Brain microvascular endothelial cell (primary cell): ENCODE measurements at regions not wholly inside any gene's neighbourhood (a gene's known extent, or its start where the extent isn't known, plus 50 kb on each side); places are given as distances from the start of the nearest gene placed in this dataset.

Source experiments
- DNase-seq: peaks from one replicate; pipeline ENCODE4 v3.0.0-alpha.2; 2020
- H3K27ac ChIP-seq: fragments of 250-450 bp; sonication (Bioruptor Pico); 2 replicates; pipeline ENCODE4 v1.5.1; 2020; ENCODE audit warnings: mild to moderate bottlenecking, moderate library complexity
- H3K27me3 ChIP-seq: fragments of 250-450 bp; sonication (Bioruptor Pico); replicated peaks from 2 replicates; pipeline ENCODE4 v1.5.1; 2020; ENCODE audit warnings: mild to moderate bottlenecking
- H3K36me3 ChIP-seq: fragments of 250-450 bp; sonication (Bioruptor Pico); replicated peaks from 2 replicates; pipeline ENCODE4 v1.5.1; 2020; ENCODE audit warnings: mild to moderate bottlenecking
- H3K4me3 ChIP-seq: 2 replicates; pipeline ENCODE4 v1.5.1; 2011; ENCODE audit warnings: low read depth, mild to moderate bottlenecking, control low read depth, low read length, moderate library complexity
- CTCF ChIP-seq: IDR thresholded peaks from 2 replicates; pipeline ENCODE4 v1.5.1; 2011; ENCODE audit warnings: low read depth, mild to moderate bottlenecking, moderate library complexity, low read length, control low read depth, inconsistent platforms; ENCODE audit errors: missing control alignments
- in situ Hi-C: cut with HindIII; loops from 2 replicates; pipeline ENCODE4 v1.10.0; 2017; ENCODE audit warnings: low sequenced_read_pairs, low pct_ligation_motif_present

DNA sequence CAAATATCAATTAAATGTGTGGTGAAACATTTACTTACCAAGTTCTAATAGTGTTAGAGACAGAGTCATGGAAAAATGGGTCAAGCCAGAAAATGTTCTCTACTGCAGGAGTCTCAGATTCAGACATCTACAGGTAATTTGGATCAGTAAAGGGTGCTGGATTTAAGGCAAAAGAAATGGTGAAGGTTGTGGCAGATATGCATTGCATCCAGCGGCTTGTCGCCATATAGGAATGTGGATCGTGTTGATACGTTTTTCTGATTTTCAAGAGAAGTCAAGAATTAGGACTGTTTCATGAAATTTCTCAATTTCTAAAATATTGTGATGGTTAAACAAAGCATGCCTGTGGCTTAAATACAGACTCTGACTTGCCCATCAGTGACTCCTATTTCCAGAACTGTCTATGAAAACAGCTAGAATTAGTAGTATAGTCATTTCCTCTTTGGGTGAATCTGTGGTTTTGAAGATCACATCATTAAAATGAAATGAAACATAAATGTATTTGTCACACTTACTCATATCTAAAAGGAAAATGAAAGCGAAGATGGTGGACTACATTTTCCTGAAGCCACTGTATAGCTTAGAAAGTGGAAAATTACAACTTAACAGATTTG, 110.1 kb upstream of the VEGFC start:
- Histone ChIP-seq H3K36me3 (no peaks in the 10 kb centered on the region), H3K27me3 (no peaks in the 10 kb centered on the region), H3K4me3 (no peak overlapping the region), H3K27ac (peak overlapping the region; percentile 96)
- peak; percentile 78 for DNase-seq
- no peak for TF ChIP-seq CTCF
- in situ Hi-C loops = no loop called here

DNA sequence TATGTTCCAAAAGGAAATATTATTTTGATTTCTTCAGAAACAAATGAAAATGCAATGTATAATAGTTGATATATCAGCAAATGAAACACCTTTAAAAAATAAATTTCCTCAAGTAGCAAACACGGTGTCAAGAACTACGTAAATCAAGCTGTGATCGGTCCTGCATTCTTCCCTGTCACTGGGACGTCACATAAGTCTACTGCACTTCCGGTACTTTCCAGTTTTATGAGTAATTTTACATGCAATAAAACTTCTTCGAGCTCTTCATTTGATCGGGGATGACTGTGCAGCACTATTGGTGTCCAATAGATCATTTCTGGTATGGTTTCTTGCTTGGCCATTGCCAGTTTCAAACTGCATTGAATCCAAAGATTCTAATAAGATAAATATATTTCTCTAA, 114.0 kb upstream of the VEGFC start:
- no peak overlapping the region for H3K27ac ChIP-seq
- H3K36me3 ChIP-seq = no peaks in the 10 kb centered on the region
- no peaks in the 10 kb centered on the region for H3K27me3 ChIP-seq
- TF ChIP-seq CTCF = no peak
- no peak overlapping the region for H3K4me3 ChIP-seq
- DNase-seq = no peak
- in situ Hi-C loops = no loop called here

GRCh38 chr4:176910646-176911045, 117.9 kb upstream of the VEGFC start:
- no peak for DNase-seq
- H3K27me3 ChIP-seq = no peaks in the 10 kb centered on the region
- no peak for TF ChIP-seq CTCF
- H3K4me3 ChIP-seq = no peak overlapping the region
- H3K36me3 ChIP-seq = no peaks in the 10 kb centered on the region
- in situ Hi-C loops = no loop called here
- no peak overlapping the region for H3K27ac ChIP-seq

DNA sequence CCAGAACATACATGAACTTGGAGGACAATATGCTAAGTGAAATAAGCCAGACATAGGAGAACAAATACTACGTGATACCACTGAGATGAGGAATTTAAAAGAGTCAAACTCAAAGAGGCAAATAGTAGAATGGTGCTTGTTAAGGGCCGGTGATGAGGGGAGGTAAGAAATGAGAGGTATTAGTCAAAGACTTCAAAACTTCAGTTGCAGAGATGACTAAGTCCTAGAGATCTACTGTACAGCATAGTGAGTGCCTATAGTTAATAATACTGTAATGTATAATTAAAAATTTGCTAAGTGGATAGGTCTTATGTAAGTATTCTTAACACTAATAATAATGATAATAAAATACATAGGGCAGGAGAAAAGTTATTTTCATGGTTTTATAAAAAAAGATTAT, 126.9 kb upstream of the VEGFC start:
- TF ChIP-seq CTCF = no peak
- Histone ChIP-seq H3K27ac (no peak overlapping the region), H3K27me3 (no peaks in the 10 kb centered on the region), H3K36me3 (no peaks in the 10 kb centered on the region), H3K4me3 (no peak overlapping the region)
- DNase-seq = no peak
- in situ Hi-C loops = no loop called here

GRCh38 chr4:176920694-176921093, 128.0 kb upstream of the VEGFC start:
- in situ Hi-C loops = no loop called here
- Histone ChIP-seq H3K4me3 (no peak overlapping the region), H3K36me3 (no peaks in the 10 kb centered on the region), H3K27ac (peak overlapping the region; percentile 65), H3K27me3 (no peaks in the 10 kb centered on the region)
- peak; percentile 50 for DNase-seq
- no peak for TF ChIP-seq CTCF

DNA sequence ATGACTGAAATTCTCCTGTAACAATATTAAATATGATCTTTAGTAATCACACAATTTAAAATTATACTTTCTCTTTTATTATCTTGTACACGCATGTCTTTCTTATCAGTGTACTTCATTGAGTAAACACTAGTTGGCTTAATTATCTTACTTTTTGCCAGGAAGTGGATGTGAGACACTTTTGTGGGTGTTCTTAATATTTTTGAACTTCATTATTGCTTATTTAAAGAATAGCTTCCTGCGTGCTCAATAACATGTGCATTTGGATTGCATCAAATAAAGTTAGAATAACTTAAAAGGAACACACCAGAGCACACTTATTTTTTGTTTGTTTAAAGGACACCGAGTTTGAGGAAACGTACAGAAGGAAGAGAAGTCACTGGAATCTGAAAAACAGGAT, 128.5 kb upstream of the VEGFC start:
- peak overlapping the region; percentile 65 for H3K27ac ChIP-seq
- DNase-seq = no peak
- H3K36me3 ChIP-seq = no peaks in the 10 kb centered on the region
- in situ Hi-C loops = no loop called here
- H3K4me3 ChIP-seq = no peak overlapping the region
- H3K27me3 ChIP-seq = no peaks in the 10 kb centered on the region
- no peak for TF ChIP-seq CTCF
